DND-41 (cell line): ENCODE measurements at regions not wholly inside any gene's neighbourhood (a gene's known extent, or its start where the extent isn't known, plus 50 kb on each side); places are given as distances from the start of the nearest gene placed in this dataset.

ENCODE experiments used
- ATAC-seq: fragments of 200-7000 bp; cut with Tn5 transposase; 3 replicates; pipeline ENCODE4 v1.9.1; 2021; ENCODE audit warnings: low read depth; ENCODE audit not compliant: insufficient read depth
- DNase-seq: peaks from one replicate; pipeline ENCODE4 v3.0.0-alpha.2; 2020
- H2AFZ ChIP-seq: 2 replicates; pipeline ENCODE4 v1.6.0; 2012; ENCODE audit warnings: low read depth, low read length
- H3K27ac ChIP-seq: 2 replicates; pipeline ENCODE4 v1.5.1; 2012; ENCODE audit warnings: low read length, inconsistent platforms
- H3K27me3 ChIP-seq: fragments of 200-600 bp; sonication (generic); 2 replicates; pipeline ENCODE4 v1.6.0; 2012; ENCODE audit warnings: low read length, mild to moderate bottlenecking, inconsistent platforms; ENCODE audit not compliant: insufficient read depth, poor library complexity
- H3K36me3 ChIP-seq: 2 replicates; pipeline ENCODE4 v1.5.1; 2012; ENCODE audit warnings: low read length, inconsistent platforms; ENCODE audit not compliant: insufficient read depth
- H3K4me1 ChIP-seq: 2 replicates; pipeline ENCODE4 v1.5.1; 2012; ENCODE audit warnings: mild to moderate bottlenecking, low read length; ENCODE audit not compliant: insufficient read depth
- H3K4me2 ChIP-seq: 2 replicates; pipeline ENCODE4 v1.6.0; 2012; ENCODE audit warnings: mild to moderate bottlenecking, moderate library complexity, low read length, inconsistent platforms; ENCODE audit not compliant: insufficient read depth
- H3K4me3 ChIP-seq, 2 experiments: fragments of 200-600 bp in 1 of 2; shearing (Covaris generic) in 1 of 2; 2 replicates each; pipeline ENCODE4 v1.5.1; 2012 to 2016; ENCODE audit warnings: inconsistent platforms in 2 of 2, low read length in 2 of 2, mild to moderate bottlenecking in 2 of 2, low read depth in 1 of 2, moderate library complexity in 1 of 2
- H3K79me2 ChIP-seq: 2 replicates; pipeline ENCODE4 v1.6.0; 2012; ENCODE audit warnings: low read length, inconsistent platforms; ENCODE audit not compliant: insufficient read depth
- H3K9ac ChIP-seq: 2 replicates; pipeline ENCODE4 v1.6.0; 2012; ENCODE audit warnings: low read depth, mild to moderate bottlenecking, inconsistent platforms, low read length, moderate library complexity
- H3K9me3 ChIP-seq: 2 replicates; pipeline ENCODE4 v1.5.1; 2012; ENCODE audit warnings: low read length, moderate library complexity, mild to moderate bottlenecking, inconsistent platforms; ENCODE audit not compliant: insufficient read depth, severe bottlenecking
- H4K20me1 ChIP-seq: 2 replicates; pipeline ENCODE4 v1.6.0; 2012; ENCODE audit warnings: low read length; ENCODE audit not compliant: insufficient read depth
- CTCF ChIP-seq: IDR thresholded peaks from 2 replicates; pipeline ENCODE4 v1.5.1; 2012; ENCODE audit warnings: borderline replicate concordance, low read length, moderate library complexity, mild to moderate bottlenecking; ENCODE audit not compliant: poor library complexity, severe bottlenecking; ENCODE audit errors: extremely low read depth
- EZH2 ChIP-seq: IDR thresholded peaks from 3 replicates; pipeline ENCODE4 v1.6.1; 2012; ENCODE audit warnings: borderline replicate concordance, low read depth, mild to moderate bottlenecking, moderate library complexity, low read length, inconsistent platforms; ENCODE audit not compliant: severe bottlenecking

- Histone ChIP-seq H4K20me1 (no peaks in the 10 kb centered on the region), H3K27me3 (no peaks in the 10 kb centered on the region), H3K36me3 (no peaks in the 10 kb centered on the region), H3K79me2 (no peaks in the 10 kb centered on the region), H3K9me3 (no peaks in the 10 kb centered on the region), H3K4me2 (no peak overlapping the region), H3K27ac (no peak overlapping the region), H3K4me1 (no peaks in the 10 kb centered on the region), H3K9ac (no peak overlapping the region), H3K4me3 (no peak overlapping the region), H2AFZ (no peak overlapping the region)
- ATAC-seq (no peak), DNase-seq (no peak)
- no peak for TF ChIP-seq CTCF
Observed at GRCh38 chr11:101348786-101349185, 219.2 kb upstream of the PGR start.

- Histone ChIP-seq H3K4me3 (no peak overlapping the region), H3K79me2 (no peaks in the 10 kb centered on the region), H3K27ac (no peak overlapping the region), H4K20me1 (no peaks in the 10 kb centered on the region), H3K4me1 (no peaks in the 10 kb centered on the region), H3K9ac (no peak overlapping the region), H2AFZ (no peak overlapping the region), H3K36me3 (no peaks in the 10 kb centered on the region), H3K9me3 (no peaks in the 10 kb centered on the region), H3K4me2 (no peak overlapping the region), H3K27me3 (no peaks in the 10 kb centered on the region)
- no peak for ATAC-seq
- no peak for TF ChIP-seq CTCF
- no peak for TF ChIP-seq EZH2
- no peak for DNase-seq
Observed at GRCh38 chr11:101346591-101346990, 217.0 kb upstream of the PGR start.

DNA sequence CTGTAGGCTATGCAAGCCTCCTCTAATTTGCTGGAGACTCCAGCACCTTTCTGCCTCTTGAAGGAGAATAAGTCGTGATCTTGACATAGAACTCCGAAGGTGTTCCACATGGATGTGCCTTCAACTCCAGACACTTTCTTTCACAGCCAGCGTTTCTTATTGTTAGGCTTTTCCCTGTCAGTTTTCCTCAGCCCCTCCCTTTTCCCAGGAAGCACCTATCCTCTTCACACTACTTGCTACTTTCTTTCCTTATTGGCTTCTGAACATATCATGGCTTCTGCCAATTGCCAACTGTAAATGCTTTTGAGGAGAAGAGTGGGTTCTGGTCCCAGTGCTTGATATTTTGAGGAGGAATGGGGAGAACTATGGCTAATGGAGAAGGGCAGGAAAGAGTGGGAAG lies 216.3 kb upstream of the PGR start:
- H3K9ac ChIP-seq = no peak overlapping the region
- no peaks in the 10 kb centered on the region for H3K36me3 ChIP-seq
- no peak for TF ChIP-seq CTCF
- TF ChIP-seq EZH2 = no peak
- no peaks in the 10 kb centered on the region for H3K4me1 ChIP-seq
- no peak overlapping the region for H3K4me2 ChIP-seq
- H2AFZ ChIP-seq = no peak overlapping the region
- DNase-seq (no peak), ATAC-seq (no peak)
- no peak overlapping the region for H3K4me3 ChIP-seq
- H3K79me2 ChIP-seq = no peaks in the 10 kb centered on the region
- no peaks in the 10 kb centered on the region for H3K9me3 ChIP-seq
- H3K27me3 ChIP-seq = no peaks in the 10 kb centered on the region
- no peak overlapping the region for H3K27ac ChIP-seq
- H4K20me1 ChIP-seq = no peaks in the 10 kb centered on the region

GRCh38 chr11:101342307-101342706 lies 212.7 kb upstream of the PGR start:
- H3K9me3 ChIP-seq = no peaks in the 10 kb centered on the region
- no peak for DNase-seq
- no peak overlapping the region for H3K4me2 ChIP-seq

More at GRCh38 chr11:101342307-101342706, 212.7 kb upstream of the PGR start:
- Histone ChIP-seq H3K79me2 (no peaks in the 10 kb centered on the region), H3K4me3 (no peak overlapping the region), H3K36me3 (no peaks in the 10 kb centered on the region), H4K20me1 (no peaks in the 10 kb centered on the region), H3K9ac (no peak overlapping the region), H3K4me1 (no peaks in the 10 kb centered on the region), H2AFZ (no peak overlapping the region), H3K27me3 (no peaks in the 10 kb centered on the region), H3K27ac (no peak overlapping the region)
- ATAC-seq = no peak
- no peak for TF ChIP-seq CTCF
- no peak for TF ChIP-seq EZH2
